ENCODE measurements at regions not wholly inside any gene's neighbourhood (a gene's known extent, or its start where the extent isn't known, plus 50 kb on each side); places are given as distances from the start of the nearest gene placed in this dataset.

- Histone ChIP-seq H3K4me1 (replicated peaks in 1 of 4; ENCODE audit: control insufficient read depth in 3 of 4, insufficient read depth in 4 of 4, low read length in 3 of 4) (no peaks in the 10 kb centered on the region), H2BK15ac (ENCODE audit: low read length) (no peak overlapping the region), H3K79me1 (ENCODE audit: low read depth, low read length) (no peaks in the 10 kb centered on the region), H3K9me3 (ENCODE audit: insufficient read depth in 2 of 2, low read depth in 1 of 2, low read length in 1 of 2) (no peaks in the 10 kb centered on the region), H3K23me2 (ENCODE audit: low read depth, low read length) (no peaks in the 10 kb centered on the region), H2BK120ac (replicated peaks; ENCODE audit: low read depth, low read length) (no peak overlapping the region), H3K23ac (ENCODE audit: insufficient read length) (no peak overlapping the region), H3K18ac (ENCODE audit: extremely low read depth, low read length) (no peak overlapping the region), H4K5ac (ENCODE audit: insufficient read length, low read depth, low read length) (no peak overlapping the region), H2AK5ac (ENCODE audit: low read depth, low read length) (no peak overlapping the region), H2BK20ac (ENCODE audit: low read length) (no peak overlapping the region), H2AFZ (ENCODE audit: low read length) (no peak overlapping the region), H3K9ac (replicated peaks in 1 of 4; ENCODE audit: extremely low read depth in 1 of 4, low read depth in 3 of 4, low read length in 3 of 4) (no peak overlapping the region), H3K27ac (ENCODE audit: low read depth, low read length) (no peak overlapping the region), H3K4me2 (ENCODE audit: insufficient read depth in 1 of 2, low read depth in 2 of 2, low read length in 2 of 2) (no peak overlapping the region), H2BK12ac (ENCODE audit: low read depth, low read length) (no peak overlapping the region), H3K14ac (ENCODE audit: insufficient read length) (no peak overlapping the region), H4K20me1 (replicated peaks in 1 of 2; ENCODE audit: control insufficient read depth in 1 of 2, insufficient read depth in 2 of 2, low read length in 2 of 2) (no peaks in the 10 kb centered on the region), H3K79me2 (ENCODE audit: control insufficient read depth in 1 of 2, insufficient read depth in 2 of 2, low read length in 2 of 2) (no peaks in the 10 kb centered on the region), H2BK5ac (ENCODE audit: low read depth, low read length) (no peak overlapping the region), H3K4me3 (ENCODE audit: extremely low read depth in 1 of 4, insufficient read depth in 2 of 4, low read depth in 3 of 4, low read length in 4 of 4) (no peak overlapping the region), H3K4ac (replicated peaks; ENCODE audit: insufficient read length, low read depth, low read length) (no peak overlapping the region), H3K36me3 (ENCODE audit: control insufficient read depth in 2 of 4, insufficient read depth in 4 of 4, low read length in 3 of 4) (no peaks in the 10 kb centered on the region), H3K56ac (replicated peaks; ENCODE audit: insufficient read length, low read depth, low read length) (no peak overlapping the region), H3K27me3 (replicated peaks in 1 of 4; ENCODE audit: control insufficient read depth in 3 of 4, extremely low read depth in 1 of 4, insufficient read depth in 3 of 4, low read length in 3 of 4) (no peaks in the 10 kb centered on the region), H4K91ac (replicated peaks; ENCODE audit: insufficient read length, low read length) (no peak overlapping the region), H4K8ac (ENCODE audit: extremely low read depth, insufficient read depth, low read length) (no peak overlapping the region)
- DNase-seq (ENCODE audit: low read depth in 1 of 2, low spot score in 2 of 2) (no peak), FAIRE-seq (no peak)
- WGBS, 2 experiments (ENCODE audit: extremely low coverage in 1 of 2, insufficient coverage in 1 of 2, insufficient read length in 1 of 2, insufficient replicate concordance in 2 of 2, low coverage in 1 of 2, low lambda C conversion rate in 2 of 2, missing lambda C conversion rate in 1 of 2), result 98% methylated on average over 3 of the region's 3 CpGs; no CpG with 5 or more reads in 1 of the 2 experiments
- POLR2A ChIA-PET (ENCODE audit: partially characterized antibody), result no interaction called here
- CTCF ChIA-PET (ENCODE audit: partially characterized antibody), result no interaction called here
- no peak for TF ChIP-seq CBX8 (IDR thresholded peaks at IDR 0.05; ENCODE audit: borderline replicate concordance, low read depth, low read length)
- TF ChIP-seq GABPA (IDR thresholded peaks at IDR 0.05; ENCODE audit: borderline replicate concordance, insufficient read depth, low read length), result no peak
- TF ChIP-seq ATF2 (IDR thresholded peaks at IDR 0.05; ENCODE audit: low read length), result no peak
- TF ChIP-seq SIN3A (conservative IDR thresholded peaks at IDR 0.05 in 1 of 2, IDR thresholded peaks at IDR 0.05 in 1 of 2; ENCODE audit: low read depth in 1 of 2, low read length in 2 of 2), result no peak
- TF ChIP-seq TEAD4 (IDR thresholded peaks at IDR 0.05; ENCODE audit: low read depth, low read length), result no peak
- no peak for TF ChIP-seq NRF1 (IDR thresholded peaks at IDR 0.05; ENCODE audit: low read depth, low read length)
- TF ChIP-seq TAF7 (optimal IDR thresholded peaks at IDR 0.05; ENCODE audit: borderline replicate concordance, low read depth, low read length), result no peak
- no peak for TF ChIP-seq EP300 (IDR thresholded peaks at IDR 0.05; ENCODE audit: borderline replicate concordance in 1 of 2, low read depth in 2 of 2, low read length in 2 of 2)
- TF ChIP-seq SIX5 (IDR thresholded peaks at IDR 0.05; ENCODE audit: low read depth, low read length), result no peak
- no peak for TF ChIP-seq BRCA1 (IDR thresholded peaks at IDR 0.05; ENCODE audit: low read depth, low read length)
Measured at GRCh38 chr7:85620936-85621685, 434.3 kb upstream of the SEMA3D start.

Data from H1 (cell line).